ENCODE measurements at regions not wholly inside any gene's neighbourhood (a gene's known extent, or its start where the extent isn't known, plus 50 kb on each side); places are given as distances from the start of the nearest gene placed in this dataset.

DNA sequence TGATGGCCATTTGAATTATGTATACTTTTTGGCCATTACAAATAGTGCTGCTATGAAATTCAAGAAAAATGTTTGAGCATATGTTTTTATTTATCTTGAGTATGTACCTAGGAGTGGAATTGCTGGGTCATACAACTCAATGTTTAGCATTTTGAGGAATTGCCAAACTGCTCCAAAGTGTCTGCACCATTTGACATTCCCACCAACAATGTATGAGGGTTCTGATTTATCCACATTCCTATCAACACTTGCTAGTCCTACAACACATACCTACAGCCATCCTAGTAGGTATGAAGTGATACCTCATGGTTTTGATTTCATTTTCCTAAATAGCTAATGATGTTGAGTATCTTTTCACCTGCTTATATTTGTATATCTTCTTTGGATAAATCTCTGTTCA, 165.5 kb downstream of the NOC3L start:
- Histone ChIP-seq H3K4me3 (ENCODE audit: low read depth in 1 of 5, low read length in 5 of 5) (no peak overlapping the region), H3K4me1 (ENCODE audit: control insufficient read depth in 5 of 5, insufficient read depth in 5 of 5, low read length in 5 of 5) (peaks cover 0 to 15% (median 10%) of the 10 kb centered on the region in 5 donors), H3K9ac (ENCODE audit: low read length in 5 of 5) (no peak overlapping the region), H3K27me3 (ENCODE audit: control insufficient read depth in 5 of 5, insufficient read depth in 4 of 5, low read length in 5 of 5) (no peaks in the 10 kb centered on the region), H3K27ac (ENCODE audit: low read depth, low read length) (no peak overlapping the region), H3K9me3 (ENCODE audit: control insufficient read depth in 5 of 5, low read length in 5 of 5) (no peaks in the 10 kb centered on the region), H3K36me3 (ENCODE audit: control insufficient read depth in 5 of 5, insufficient read depth in 5 of 5, low read length in 5 of 5) (no peaks in the 10 kb centered on the region)

DNA sequence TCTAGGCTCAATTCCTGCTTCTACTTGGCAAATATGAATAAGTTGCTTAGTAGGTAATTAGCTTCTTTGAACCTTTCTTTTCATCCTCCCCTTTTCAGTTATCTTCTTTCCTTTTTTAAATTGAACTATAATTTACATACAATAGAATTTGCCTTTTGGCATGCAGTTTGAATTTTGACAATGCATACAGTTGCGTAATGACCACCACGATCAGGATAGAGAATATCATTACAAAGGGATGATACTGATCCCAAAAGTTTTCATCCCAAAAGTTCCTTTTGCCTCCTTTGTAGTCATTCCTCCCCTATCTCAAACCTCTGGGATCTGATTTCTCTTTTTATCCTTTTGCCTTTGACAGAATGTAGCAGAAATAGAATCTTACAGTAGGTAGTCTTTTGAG, 164.4 kb downstream of the NOC3L start:
- H3K4me3 ChIP-seq (ENCODE audit: low read depth in 1 of 5, low read length in 5 of 5): no peak overlapping the region
- H3K9me3 ChIP-seq (ENCODE audit: control insufficient read depth in 5 of 5, low read length in 5 of 5): no peaks in the 10 kb centered on the region
- no peaks in the 10 kb centered on the region for H3K27me3 ChIP-seq (ENCODE audit: control insufficient read depth in 5 of 5, insufficient read depth in 4 of 5, low read length in 5 of 5)
- no peak overlapping the region for H3K9ac ChIP-seq (ENCODE audit: low read length in 5 of 5)
- no peaks in the 10 kb centered on the region for H3K36me3 ChIP-seq (ENCODE audit: control insufficient read depth in 5 of 5, insufficient read depth in 5 of 5, low read length in 5 of 5)
- H3K27ac ChIP-seq (ENCODE audit: low read depth, low read length): no peak overlapping the region
- H3K4me1 ChIP-seq (ENCODE audit: control insufficient read depth in 5 of 5, insufficient read depth in 5 of 5, low read length in 5 of 5): peaks cover 0 to 15% (median 8%) of the 10 kb centered on the region in 5 donors

DNA sequence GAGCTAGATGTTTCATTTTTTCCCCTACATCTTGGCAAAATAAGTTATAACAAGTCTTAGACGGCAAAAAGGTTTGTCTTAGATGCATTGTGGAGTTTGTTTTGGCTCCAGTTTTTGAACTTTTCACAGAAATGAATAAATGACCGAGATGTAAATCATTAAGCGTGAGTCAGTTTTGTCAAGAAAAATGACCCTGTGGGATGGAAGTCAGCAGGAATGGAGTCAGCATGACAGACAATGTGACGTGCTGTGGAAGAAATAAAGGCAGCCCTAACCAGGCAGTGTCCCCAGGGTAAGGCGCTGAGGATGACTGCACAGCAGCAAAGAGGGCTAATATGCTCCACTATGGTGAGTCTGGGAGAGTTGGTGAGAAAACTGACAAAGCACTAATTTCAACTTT, 163.2 kb downstream of the NOC3L start:
- Histone ChIP-seq H3K4me3 (ENCODE audit: low read depth in 1 of 5, low read length in 5 of 5) (no peak overlapping the region), H3K9ac (ENCODE audit: low read length in 5 of 5) (no peak overlapping the region), H3K27ac (ENCODE audit: low read depth, low read length) (no peak overlapping the region), H3K4me1 (ENCODE audit: control insufficient read depth in 5 of 5, insufficient read depth in 5 of 5, low read length in 5 of 5) (peaks cover 0 to 9% (median 0%) of the 10 kb centered on the region in 5 donors), H3K27me3 (ENCODE audit: control insufficient read depth in 5 of 5, insufficient read depth in 4 of 5, low read length in 5 of 5) (no peaks in the 10 kb centered on the region), H3K9me3 (ENCODE audit: control insufficient read depth in 5 of 5, low read length in 5 of 5) (no peaks in the 10 kb centered on the region), H3K36me3 (ENCODE audit: control insufficient read depth in 5 of 5, insufficient read depth in 5 of 5, low read length in 5 of 5) (no peaks in the 10 kb centered on the region)

DNA sequence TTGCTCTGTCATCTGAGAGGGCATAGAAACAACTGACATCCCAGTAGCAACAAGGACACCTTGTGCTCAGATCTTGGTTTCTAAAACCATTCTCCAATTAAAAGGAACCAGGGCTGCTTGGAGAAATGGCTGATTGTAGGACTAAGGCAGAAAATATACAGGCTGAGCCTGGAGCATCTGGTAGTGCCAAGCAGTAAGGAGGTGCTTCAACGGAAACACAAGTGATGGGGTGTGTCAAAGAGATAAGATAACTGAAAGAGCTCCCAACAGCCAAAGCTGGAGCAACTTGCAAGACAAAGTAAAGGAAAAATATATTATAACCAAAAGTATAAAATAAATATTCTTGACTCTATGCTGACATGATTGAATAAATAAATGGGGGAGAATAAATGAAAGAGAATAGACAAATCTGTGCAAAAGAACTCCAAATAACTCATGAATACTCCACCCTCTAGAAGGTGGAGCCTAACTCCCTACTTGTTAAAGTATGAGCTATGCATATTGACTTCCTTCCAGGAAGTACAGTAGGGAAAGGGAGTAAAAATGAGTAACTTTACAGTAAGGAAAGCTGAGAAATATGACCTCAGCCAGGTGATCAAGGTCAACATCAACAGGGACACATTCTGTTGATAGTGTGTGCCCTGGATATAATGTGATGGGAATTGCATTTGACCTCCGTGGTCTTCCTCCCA, 162.4 kb downstream of the NOC3L start:
- Histone ChIP-seq H3K27ac (ENCODE audit: low read depth, low read length) (no peak overlapping the region), H3K4me1 (ENCODE audit: control insufficient read depth in 5 of 5, insufficient read depth in 5 of 5, low read length in 5 of 5) (peaks cover 0 to 9% (median under 1%) of the 10 kb centered on the region in 5 donors), H3K27me3 (ENCODE audit: control insufficient read depth in 5 of 5, insufficient read depth in 4 of 5, low read length in 5 of 5) (no peaks in the 10 kb centered on the region)

DNA sequence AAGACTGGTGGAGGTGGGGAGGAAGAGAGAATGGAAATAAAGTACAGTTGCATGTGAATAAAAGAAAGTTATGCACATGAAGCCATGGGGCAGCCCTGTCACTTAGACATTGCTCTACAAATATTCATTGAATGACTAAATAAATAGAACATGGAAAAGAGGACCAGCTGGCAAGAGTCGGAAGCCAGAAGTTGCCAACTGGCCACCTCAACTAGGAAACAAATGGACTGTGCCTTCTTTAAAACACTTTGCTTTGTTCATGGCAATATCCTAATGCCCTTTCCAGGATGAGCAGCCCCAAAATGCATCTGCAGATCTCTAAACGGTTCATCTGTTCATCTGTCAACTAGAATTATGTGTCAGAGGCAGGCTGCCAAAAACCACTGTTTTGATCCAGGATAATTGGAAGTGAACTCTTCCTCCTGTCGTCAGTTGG, 157.3 kb downstream of the NOC3L start:
- no peak overlapping the region for H3K4me3 ChIP-seq (ENCODE audit: low read depth in 1 of 5, low read length in 5 of 5)
- H3K4me1 ChIP-seq (ENCODE audit: control insufficient read depth in 5 of 5, insufficient read depth in 5 of 5, low read length in 5 of 5): peaks cover 1 to 22% (median 20%) of the 10 kb centered on the region in 5 donors
- no peak overlapping the region for H3K27ac ChIP-seq (ENCODE audit: low read depth, low read length)
- no peaks in the 10 kb centered on the region for H3K9me3 ChIP-seq (ENCODE audit: control insufficient read depth in 5 of 5, low read length in 5 of 5)
- H3K9ac ChIP-seq (ENCODE audit: low read length in 5 of 5): no peak overlapping the region
- H3K36me3 ChIP-seq (ENCODE audit: control insufficient read depth in 5 of 5, insufficient read depth in 5 of 5, low read length in 5 of 5): no peaks in the 10 kb centered on the region
- no peaks in the 10 kb centered on the region for H3K27me3 ChIP-seq (ENCODE audit: control insufficient read depth in 5 of 5, insufficient read depth in 4 of 5, low read length in 5 of 5)

More for the DNA sequence above, 162.4 kb downstream of the NOC3L start:
- H3K9me3 ChIP-seq (ENCODE audit: control insufficient read depth in 5 of 5, low read length in 5 of 5): no peaks in the 10 kb centered on the region
- no peak overlapping the region for H3K9ac ChIP-seq (ENCODE audit: low read length in 5 of 5)
- H3K36me3 ChIP-seq (ENCODE audit: control insufficient read depth in 5 of 5, insufficient read depth in 5 of 5, low read length in 5 of 5): no peaks in the 10 kb centered on the region
- no peak overlapping the region for H3K4me3 ChIP-seq (ENCODE audit: low read depth in 1 of 5, low read length in 5 of 5)

DNA sequence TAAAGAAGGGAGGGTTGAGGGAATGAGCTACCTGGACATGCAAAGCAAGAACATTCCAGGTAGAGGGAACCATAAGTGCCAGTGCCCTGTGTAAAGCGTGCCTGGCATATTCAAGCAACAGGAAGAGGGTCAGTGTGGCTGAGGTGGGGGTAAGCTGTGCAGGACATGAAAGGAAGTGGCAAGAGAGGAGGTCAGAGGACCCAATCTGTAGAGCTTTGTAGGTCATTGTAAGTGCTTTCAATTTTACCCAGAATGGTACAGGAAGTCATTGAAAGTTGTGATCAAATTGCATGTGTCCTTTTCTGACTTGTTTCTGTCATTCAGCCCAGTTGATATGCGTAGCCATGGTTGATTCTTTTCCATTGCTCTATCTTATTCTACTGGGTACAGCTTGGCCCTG, 156.6 kb downstream of the NOC3L start:
- H3K9ac ChIP-seq (ENCODE audit: low read length in 5 of 5): no peak overlapping the region
- H3K4me1 ChIP-seq (ENCODE audit: control insufficient read depth in 5 of 5, insufficient read depth in 5 of 5, low read length in 5 of 5): peaks cover 4 to 30% (median 27%) of the 10 kb centered on the region in 5 donors
- no peaks in the 10 kb centered on the region for H3K27me3 ChIP-seq (ENCODE audit: control insufficient read depth in 5 of 5, insufficient read depth in 4 of 5, low read length in 5 of 5)
- H3K4me3 ChIP-seq (ENCODE audit: low read depth in 1 of 5, low read length in 5 of 5): no peak overlapping the region
- H3K27ac ChIP-seq (ENCODE audit: low read depth, low read length): no peak overlapping the region
- H3K9me3 ChIP-seq (ENCODE audit: control insufficient read depth in 5 of 5, low read length in 5 of 5): no peaks in the 10 kb centered on the region
- H3K36me3 ChIP-seq (ENCODE audit: control insufficient read depth in 5 of 5, insufficient read depth in 5 of 5, low read length in 5 of 5): no peaks in the 10 kb centered on the region

DNA sequence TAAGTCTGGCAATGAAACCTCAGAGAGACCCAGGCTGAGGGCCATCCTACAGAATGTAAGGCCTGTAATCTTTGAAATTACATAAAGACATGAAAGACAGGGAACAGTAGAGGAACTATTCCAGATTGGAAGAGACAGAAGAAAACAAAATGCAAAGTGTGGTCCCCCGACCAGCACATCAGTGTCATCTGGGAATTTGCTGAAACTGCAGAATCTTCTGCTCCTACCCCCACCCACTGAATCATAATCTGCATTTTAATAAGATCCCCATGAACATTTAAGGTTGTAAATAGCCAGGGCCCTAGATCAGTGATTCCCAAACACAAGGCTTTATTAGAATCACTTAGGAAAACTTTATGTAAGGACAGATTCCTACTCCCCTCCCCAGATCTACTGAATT, 154.4 kb downstream of the NOC3L start:
- no peaks in the 10 kb centered on the region for H3K27me3 ChIP-seq (ENCODE audit: control insufficient read depth in 5 of 5, insufficient read depth in 4 of 5, low read length in 5 of 5)
- H3K9ac ChIP-seq (ENCODE audit: low read length in 5 of 5): no peak overlapping the region
- no peaks in the 10 kb centered on the region for H3K36me3 ChIP-seq (ENCODE audit: control insufficient read depth in 5 of 5, insufficient read depth in 5 of 5, low read length in 5 of 5)
- H3K27ac ChIP-seq (ENCODE audit: low read depth, low read length): no peak overlapping the region
- no peaks in the 10 kb centered on the region for H3K9me3 ChIP-seq (ENCODE audit: control insufficient read depth in 5 of 5, low read length in 5 of 5)
- H3K4me1 ChIP-seq (ENCODE audit: control insufficient read depth in 5 of 5, insufficient read depth in 5 of 5, low read length in 5 of 5): peaks cover 8 to 39% (median 29%) of the 10 kb centered on the region in 5 donors
- no peak overlapping the region for H3K4me3 ChIP-seq (ENCODE audit: low read depth in 1 of 5, low read length in 5 of 5)

DNA sequence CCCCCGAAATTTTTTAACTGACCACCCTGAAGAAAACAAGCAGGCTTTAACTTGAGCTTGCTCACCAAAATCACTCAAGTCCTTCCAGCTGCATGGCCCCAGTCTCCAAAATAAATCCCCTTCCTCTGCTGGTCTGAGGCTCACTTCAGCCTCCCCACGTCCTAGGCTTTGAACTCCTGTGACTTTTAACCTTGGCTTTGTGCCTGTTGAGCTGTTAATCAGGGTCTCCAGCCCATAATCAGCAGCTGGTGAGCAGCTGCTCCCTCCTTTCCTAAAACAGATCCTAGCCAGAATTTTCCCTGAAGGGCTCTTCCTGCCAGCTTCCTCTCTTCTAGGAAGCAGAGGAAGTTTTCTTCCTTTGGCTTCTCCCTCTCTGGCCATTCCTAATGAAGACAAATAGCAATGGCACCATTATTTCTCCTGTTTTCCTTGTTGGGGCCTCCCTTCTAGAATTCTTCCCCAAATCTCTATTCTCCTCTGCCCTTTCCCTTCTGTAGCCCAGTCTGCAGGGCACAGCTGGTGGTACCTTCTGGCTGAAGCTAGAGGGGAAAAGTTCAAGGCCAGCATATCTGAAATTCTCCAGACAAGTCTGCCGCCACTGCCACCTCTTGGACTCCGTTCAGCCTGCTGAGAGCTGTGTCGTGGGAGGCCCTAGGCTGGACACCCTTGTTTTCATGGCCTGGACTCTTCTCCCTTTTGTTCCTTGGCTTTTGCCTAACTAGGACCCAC, 152.1 kb downstream of the NOC3L start:
- Histone ChIP-seq H3K27me3 (ENCODE audit: control insufficient read depth in 5 of 5, insufficient read depth in 4 of 5, low read length in 5 of 5) (no peaks in the 10 kb centered on the region), H3K36me3 (ENCODE audit: control insufficient read depth in 5 of 5, insufficient read depth in 5 of 5, low read length in 5 of 5) (no peaks in the 10 kb centered on the region), H3K9ac (ENCODE audit: low read length in 5 of 5) (no peak overlapping the region), H3K4me3 (ENCODE audit: low read depth in 1 of 5, low read length in 5 of 5) (no peak overlapping the region), H3K9me3 (ENCODE audit: control insufficient read depth in 5 of 5, low read length in 5 of 5) (no peaks in the 10 kb centered on the region), H3K4me1 (ENCODE audit: control insufficient read depth in 5 of 5, insufficient read depth in 5 of 5, low read length in 5 of 5) (peaks cover 8 to 40% (median 36%) of the 10 kb centered on the region in 5 donors), H3K27ac (ENCODE audit: low read depth, low read length) (peak overlapping the region; percentile 30)

DNA sequence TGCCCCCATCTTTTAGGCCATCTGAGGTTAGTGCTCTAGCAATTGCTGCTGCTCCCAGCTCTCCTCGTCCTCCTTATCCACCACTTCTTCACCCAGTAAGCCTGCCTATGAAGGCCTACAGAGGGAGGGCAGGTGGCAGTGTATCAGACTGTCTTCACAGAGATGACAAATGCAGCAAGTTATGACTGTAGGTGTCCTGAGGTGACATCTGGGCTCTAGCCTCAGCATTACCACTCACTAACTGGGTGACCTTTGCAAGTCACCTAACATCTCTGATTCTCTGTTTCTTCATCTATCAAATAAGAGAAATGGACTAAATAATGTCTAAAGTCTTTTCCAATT, 151.6 kb downstream of the NOC3L start:
- H3K27ac ChIP-seq (ENCODE audit: low read depth, low read length): no peak overlapping the region
- H3K4me1 ChIP-seq (ENCODE audit: control insufficient read depth in 5 of 5, insufficient read depth in 5 of 5, low read length in 5 of 5): peaks cover 8 to 38% (median 31%) of the 10 kb centered on the region in 5 donors
- no peaks in the 10 kb centered on the region for H3K27me3 ChIP-seq (ENCODE audit: control insufficient read depth in 5 of 5, insufficient read depth in 4 of 5, low read length in 5 of 5)
- no peaks in the 10 kb centered on the region for H3K36me3 ChIP-seq (ENCODE audit: control insufficient read depth in 5 of 5, insufficient read depth in 5 of 5, low read length in 5 of 5)
- no peak overlapping the region for H3K9ac ChIP-seq (ENCODE audit: low read length in 5 of 5)
- no peaks in the 10 kb centered on the region for H3K9me3 ChIP-seq (ENCODE audit: control insufficient read depth in 5 of 5, low read length in 5 of 5)
- H3K4me3 ChIP-seq (ENCODE audit: low read depth in 1 of 5, low read length in 5 of 5): no peak overlapping the region

DNA sequence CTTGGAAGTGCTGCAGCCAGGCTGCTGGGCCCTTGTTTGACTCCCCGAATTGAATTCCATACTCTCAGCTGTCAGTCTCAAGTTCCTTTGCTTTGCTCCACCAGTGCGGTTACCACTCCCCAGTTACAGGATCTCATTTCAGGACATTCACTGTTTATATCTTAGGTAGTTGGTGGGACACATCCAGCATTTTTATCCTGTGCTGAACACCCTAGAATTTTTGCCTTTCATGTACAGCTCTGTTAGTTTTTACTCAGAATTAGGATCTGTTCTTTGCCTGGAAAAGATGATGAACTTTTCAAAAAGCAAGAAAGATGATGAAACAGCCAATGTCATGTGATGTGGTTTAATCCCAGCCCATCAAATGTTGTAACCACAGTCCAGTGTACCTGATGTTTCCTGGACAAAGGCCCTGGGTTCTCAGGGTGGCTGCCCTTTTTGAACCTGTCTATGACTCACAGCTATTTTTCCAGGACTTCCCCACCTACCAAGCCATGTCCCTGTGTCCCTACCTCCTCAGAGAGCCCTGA, 149.7 kb downstream of the NOC3L start:
- H3K4me1 ChIP-seq (ENCODE audit: control insufficient read depth in 5 of 5, insufficient read depth in 5 of 5, low read length in 5 of 5): peaks cover 8 to 32% (median 28%) of the 10 kb centered on the region in 5 donors
- H3K9me3 ChIP-seq (ENCODE audit: control insufficient read depth in 5 of 5, low read length in 5 of 5): no peaks in the 10 kb centered on the region
- no peak overlapping the region for H3K4me3 ChIP-seq (ENCODE audit: low read depth in 1 of 5, low read length in 5 of 5)
- H3K9ac ChIP-seq (ENCODE audit: low read length in 5 of 5): no peak overlapping the region
- no peaks in the 10 kb centered on the region for H3K27me3 ChIP-seq (ENCODE audit: control insufficient read depth in 5 of 5, insufficient read depth in 4 of 5, low read length in 5 of 5)
- no peaks in the 10 kb centered on the region for H3K36me3 ChIP-seq (ENCODE audit: control insufficient read depth in 5 of 5, insufficient read depth in 5 of 5, low read length in 5 of 5)
- H3K27ac ChIP-seq (ENCODE audit: low read depth, low read length): peak overlapping the region; percentile 30
